GM18505 (cell line): ENCODE measurements at regions not wholly inside any gene's neighbourhood (a gene's known extent, or its start where the extent isn't known, plus 50 kb on each side); places are given as distances from the start of the nearest gene placed in this dataset.

ENCODE experiments used
- ATAC-seq: cut with Tn5 transposase; IDR thresholded peaks from one replicate; pipeline ENCODE4 v1.9.1; 2021; ENCODE audit not compliant: unreplicated experiment
- POLR2A ChIP-seq: IDR thresholded peaks from 4 replicates; pipeline ENCODE4 v1.6.1; 2011; ENCODE audit warnings: borderline replicate concordance; ENCODE audit not compliant: insufficient read depth, insufficient read length; ENCODE audit errors: extremely low read depth

DNA sequence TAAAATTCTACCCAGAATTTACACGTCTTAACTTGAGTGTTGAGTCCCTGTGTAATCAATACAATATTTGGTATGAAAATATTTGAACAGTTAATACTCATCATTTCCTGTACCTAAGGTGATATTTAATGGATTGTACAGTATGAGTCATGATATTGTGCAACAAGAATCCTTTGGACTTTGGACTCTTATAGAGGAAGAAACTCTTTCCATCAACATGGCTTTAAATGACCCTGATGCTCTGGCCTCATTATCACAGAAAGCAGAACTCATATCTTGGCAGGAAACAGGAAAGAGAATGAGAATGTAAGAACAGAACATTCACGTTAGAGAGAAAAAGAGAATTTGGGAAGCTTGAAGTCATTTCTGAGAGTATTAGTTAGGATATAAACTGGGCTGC, 168.8 kb upstream of the B3GALT2 start:
- ATAC-seq: no peak

DNA sequence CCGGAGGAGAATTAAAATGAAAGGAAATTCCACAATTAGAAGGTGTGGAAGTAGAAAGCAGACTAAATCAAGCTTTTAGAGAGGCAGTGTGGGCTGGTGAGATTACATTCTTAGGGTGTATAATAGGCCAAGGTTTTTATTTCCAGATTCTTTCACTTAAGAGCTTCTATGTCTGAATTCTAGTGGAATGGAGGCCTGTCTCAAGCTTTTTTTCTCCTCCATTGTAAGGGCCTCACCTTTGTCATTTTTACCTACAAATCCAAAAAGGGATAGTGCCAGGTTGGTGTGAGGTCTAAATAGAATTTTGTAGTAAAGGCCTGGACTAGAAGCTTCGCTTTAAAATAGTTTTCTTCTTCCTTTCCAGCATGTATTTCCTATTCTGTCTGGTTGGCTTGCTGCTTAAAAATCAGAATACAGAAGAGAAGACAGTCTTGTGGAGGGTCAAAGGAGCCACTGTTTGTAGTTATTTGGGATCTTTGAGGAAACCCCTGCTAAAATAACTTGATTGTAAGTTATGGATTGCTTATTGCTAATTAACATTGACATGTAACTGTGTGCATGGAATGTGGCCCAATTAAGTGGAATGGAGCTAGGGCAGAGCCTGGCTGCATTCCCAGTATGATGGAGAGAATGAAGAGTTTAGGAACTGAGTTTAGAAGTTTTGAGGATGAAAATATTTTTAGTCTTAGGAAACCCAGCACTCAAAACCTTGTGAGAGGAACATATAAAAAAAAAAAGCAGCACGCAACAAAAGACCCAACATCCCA, 162.5 kb upstream of the B3GALT2 start:
- TF ChIP-seq POLR2A: no peak
- no peak for ATAC-seq

More for the DNA sequence above, 168.8 kb upstream of the B3GALT2 start:
- TF ChIP-seq POLR2A: no peak

- no peak for TF ChIP-seq POLR2A
- no peak for ATAC-seq
Measured at GRCh38 chr1:193348091-193348768, 161.8 kb upstream of the B3GALT2 start.

DNA sequence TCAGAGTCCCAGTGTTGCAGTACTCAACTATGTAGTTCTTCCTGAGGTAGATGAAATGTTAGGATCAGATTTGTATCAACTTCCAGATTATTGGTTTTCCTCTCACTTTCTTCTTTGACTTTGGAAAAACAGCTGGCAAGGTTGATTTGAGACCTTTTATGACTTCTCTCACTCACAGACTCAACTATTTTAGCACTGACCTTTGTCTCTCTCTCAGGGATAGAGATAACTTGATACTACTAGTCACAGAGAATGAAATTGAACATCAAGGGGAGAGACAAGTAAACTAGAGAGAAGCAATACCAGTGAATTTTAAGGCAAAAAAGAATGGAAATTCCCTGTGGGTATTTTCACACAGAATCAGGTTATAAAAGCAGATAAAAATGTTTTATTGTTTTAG, 159.7 kb upstream of the B3GALT2 start:
- ATAC-seq: no peak

DNA sequence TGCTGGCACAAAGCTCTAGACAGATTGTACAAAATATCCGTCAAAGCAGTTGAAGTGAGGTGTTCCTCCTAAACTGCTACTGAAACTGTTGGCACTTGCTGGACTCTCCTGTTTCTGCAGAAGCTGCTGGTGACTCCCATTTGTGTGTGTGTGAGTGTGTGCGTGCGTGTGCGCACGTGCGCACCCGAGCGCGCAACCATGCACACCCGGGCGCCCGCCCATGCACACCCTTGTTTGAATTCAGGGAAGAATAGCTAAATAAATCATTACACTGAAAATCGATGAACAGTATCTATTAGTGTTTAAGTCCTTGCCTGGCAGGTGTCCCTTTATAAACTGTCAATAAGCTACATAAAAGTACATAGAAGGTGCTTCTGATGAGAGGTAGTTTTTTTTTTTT, 156.4 kb upstream of the B3GALT2 start:
- ATAC-seq: no peak
- no peak for TF ChIP-seq POLR2A

More for the DNA sequence above, 159.7 kb upstream of the B3GALT2 start:
- no peak for TF ChIP-seq POLR2A

DNA sequence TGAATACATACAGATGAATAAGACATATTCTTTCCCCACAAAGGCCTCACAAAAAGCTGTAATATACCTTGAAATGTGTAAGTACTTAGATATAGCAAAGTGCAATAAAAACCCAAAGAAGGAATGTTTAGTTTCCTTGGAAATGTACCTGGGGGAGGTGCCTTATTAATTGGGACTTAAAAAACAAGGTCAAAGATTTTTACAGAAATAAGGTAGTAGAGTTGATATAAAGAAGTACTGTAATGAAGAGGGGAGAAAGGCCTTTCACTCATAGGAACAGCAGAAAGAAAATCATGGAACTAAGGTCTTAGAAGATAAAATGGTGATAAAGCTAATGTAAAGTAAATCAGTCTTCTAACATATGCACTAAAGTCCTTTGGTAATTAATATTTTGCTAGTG, 153.9 kb upstream of the B3GALT2 start:
- TF ChIP-seq POLR2A: no peak
- no peak for ATAC-seq

DNA sequence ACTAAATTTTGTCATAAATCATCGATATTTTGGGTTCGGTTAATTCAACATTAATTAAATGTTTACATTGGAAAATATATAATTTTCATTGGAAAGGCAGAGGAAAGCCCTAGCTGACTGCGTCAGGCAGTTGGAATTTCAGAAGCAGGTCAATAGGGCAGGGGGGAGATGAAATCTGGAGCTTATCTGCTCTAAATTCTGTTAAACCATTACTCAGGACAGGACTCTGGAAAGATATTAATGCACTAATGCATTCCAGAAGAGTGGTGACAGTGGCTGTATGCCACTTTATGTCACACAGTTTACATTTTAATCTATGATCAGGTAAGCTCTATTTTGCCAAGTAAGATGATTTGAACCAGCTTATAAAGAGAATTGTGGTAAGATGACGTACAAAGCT, 153.0 kb upstream of the B3GALT2 start:
- TF ChIP-seq POLR2A: no peak
- no peak for ATAC-seq

GRCh38 chr1:193338194-193338593, 151.8 kb upstream of the B3GALT2 start:
- TF ChIP-seq POLR2A: no peak
- peak; percentile 54 for ATAC-seq

- ATAC-seq: no peak
Measured at GRCh38 chr1:193335806-193336428, 149.5 kb upstream of the B3GALT2 start.

DNA sequence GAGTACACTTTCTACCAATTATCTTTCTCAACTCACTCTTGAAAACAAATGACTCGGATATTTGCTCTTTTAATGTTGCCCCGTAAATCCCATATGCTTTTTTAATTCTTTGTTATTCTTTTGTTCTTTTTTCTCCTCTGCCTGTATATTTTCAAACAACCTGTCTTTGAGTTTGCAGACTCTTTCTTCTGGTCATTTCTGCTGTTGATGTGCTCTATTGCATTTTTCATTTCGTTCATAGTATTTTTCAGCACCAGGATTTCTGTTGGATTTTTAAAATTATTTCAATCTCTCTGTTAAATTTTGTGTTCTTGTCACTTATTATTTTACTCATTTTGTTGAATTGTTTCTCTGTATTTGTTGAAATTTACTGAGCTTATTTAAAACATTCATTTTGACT, 146.8 kb upstream of the B3GALT2 start:
- TF ChIP-seq POLR2A: no peak
- no peak for ATAC-seq

More at GRCh38 chr1:193335806-193336428, 149.5 kb upstream of the B3GALT2 start:
- TF ChIP-seq POLR2A: no peak

DNA sequence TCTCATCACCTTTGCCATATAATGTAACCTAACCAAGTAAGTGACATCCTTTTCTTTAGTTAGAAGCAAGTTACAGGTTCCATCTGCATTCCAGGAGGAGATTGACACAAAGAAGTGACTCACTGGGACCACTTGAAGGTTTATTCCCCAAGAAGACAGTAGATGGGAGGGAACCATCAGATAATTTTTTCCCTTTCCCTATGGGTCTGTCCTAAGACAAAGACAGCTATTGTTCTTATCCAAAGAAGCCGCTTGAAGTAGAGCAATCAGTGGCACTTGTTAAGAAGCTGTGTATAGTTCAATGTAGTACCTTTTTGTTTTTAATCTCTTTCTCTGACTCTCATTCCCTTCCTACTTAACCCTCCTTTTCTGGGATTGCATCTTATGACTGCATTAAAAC, 139.9 kb upstream of the B3GALT2 start:
- TF ChIP-seq POLR2A: no peak
- ATAC-seq: no peak

GRCh38 chr1:193325771-193326170, 139.4 kb upstream of the B3GALT2 start:
- ATAC-seq: no peak
- no peak for TF ChIP-seq POLR2A

GRCh38 chr1:193325042-193325441, 138.6 kb upstream of the B3GALT2 start:
- no peak for TF ChIP-seq POLR2A
- no peak for ATAC-seq

- TF ChIP-seq POLR2A: no peak
- ATAC-seq: no peak
Measured at GRCh38 chr1:193322211-193322610, 135.8 kb upstream of the B3GALT2 start.

GRCh38 chr1:193321242-193321840, 134.9 kb upstream of the B3GALT2 start:
- no peak for TF ChIP-seq POLR2A

More at GRCh38 chr1:193321242-193321840, 134.9 kb upstream of the B3GALT2 start:
- ATAC-seq: no peak
